PFSK-1 (cell line): ENCODE measurements at regions not wholly inside any gene's neighbourhood (a gene's known extent, or its start where the extent isn't known, plus 50 kb on each side); places are given as distances from the start of the nearest gene placed in this dataset.

Experiments used
- FOXP2 ChIP-seq: optimal IDR thresholded peaks from 2 replicates; pipeline ENCODE3; 2011; ENCODE audit warnings: borderline replicate concordance, control low read depth, inconsistent platforms; ENCODE audit not compliant: insufficient read depth; ENCODE audit errors: extremely low read length, extremely low read depth
- POLR2AphosphoS5 ChIP-seq: IDR thresholded peaks from 2 replicates; pipeline ENCODE4 v1.6.1; 2012; ENCODE audit warnings: low read depth, mild to moderate bottlenecking, control low read depth, low read length, moderate library complexity
- SIN3A ChIP-seq: IDR thresholded peaks from 2 replicates; pipeline ENCODE4 v1.6.1; 2012; ENCODE audit warnings: mild to moderate bottlenecking, low read length, moderate library complexity, borderline replicate concordance; ENCODE audit not compliant: insufficient read depth
- TAF1 ChIP-seq: IDR thresholded peaks from 2 replicates; pipeline ENCODE4 v1.6.1; 2012; ENCODE audit warnings: low read length, control low read depth, borderline replicate concordance; ENCODE audit not compliant: insufficient read depth
- TF ChIP-seq, protein P1 (sequence below), 2 experiments: IDR thresholded peaks; 2 replicates each; pipeline versions ENCODE4 v1.6.1 to v1.8.0; 2011 to 2012; ENCODE audit warnings: low read depth in 2 of 2, low read length in 2 of 2, control low read depth in 1 of 2, inconsistent platforms in 1 of 2, mild to moderate bottlenecking in 1 of 2, moderate library complexity in 1 of 2; ENCODE audit not compliant: insufficient read depth in 1 of 2

DNA sequence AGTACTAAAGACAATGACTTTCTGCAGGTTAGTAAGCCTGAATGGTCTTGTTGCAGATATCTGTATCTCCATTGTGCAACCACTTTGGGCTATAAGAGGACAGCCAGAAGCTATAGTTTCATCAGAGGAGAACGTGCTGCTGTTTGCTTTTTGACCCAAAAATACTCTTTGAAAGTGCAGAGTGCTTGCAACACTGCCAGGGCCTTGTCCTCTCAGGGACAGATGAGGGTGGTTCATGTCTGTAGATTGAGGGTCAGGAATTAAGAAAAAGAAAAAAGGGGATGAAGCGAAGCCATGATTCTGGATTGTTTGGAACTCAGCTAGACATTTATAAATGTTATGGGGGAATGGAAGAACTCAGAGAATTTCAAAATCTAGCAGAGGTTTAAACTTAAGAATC is 212.5 kb downstream of the SEC23IP start:
- TF ChIP-seq TAF1 = no peak
- TF ChIP-seq FOXP2 = no peak
- no peak for TF ChIP-seq SIN3A
- TF ChIP-seq, protein P1, sequence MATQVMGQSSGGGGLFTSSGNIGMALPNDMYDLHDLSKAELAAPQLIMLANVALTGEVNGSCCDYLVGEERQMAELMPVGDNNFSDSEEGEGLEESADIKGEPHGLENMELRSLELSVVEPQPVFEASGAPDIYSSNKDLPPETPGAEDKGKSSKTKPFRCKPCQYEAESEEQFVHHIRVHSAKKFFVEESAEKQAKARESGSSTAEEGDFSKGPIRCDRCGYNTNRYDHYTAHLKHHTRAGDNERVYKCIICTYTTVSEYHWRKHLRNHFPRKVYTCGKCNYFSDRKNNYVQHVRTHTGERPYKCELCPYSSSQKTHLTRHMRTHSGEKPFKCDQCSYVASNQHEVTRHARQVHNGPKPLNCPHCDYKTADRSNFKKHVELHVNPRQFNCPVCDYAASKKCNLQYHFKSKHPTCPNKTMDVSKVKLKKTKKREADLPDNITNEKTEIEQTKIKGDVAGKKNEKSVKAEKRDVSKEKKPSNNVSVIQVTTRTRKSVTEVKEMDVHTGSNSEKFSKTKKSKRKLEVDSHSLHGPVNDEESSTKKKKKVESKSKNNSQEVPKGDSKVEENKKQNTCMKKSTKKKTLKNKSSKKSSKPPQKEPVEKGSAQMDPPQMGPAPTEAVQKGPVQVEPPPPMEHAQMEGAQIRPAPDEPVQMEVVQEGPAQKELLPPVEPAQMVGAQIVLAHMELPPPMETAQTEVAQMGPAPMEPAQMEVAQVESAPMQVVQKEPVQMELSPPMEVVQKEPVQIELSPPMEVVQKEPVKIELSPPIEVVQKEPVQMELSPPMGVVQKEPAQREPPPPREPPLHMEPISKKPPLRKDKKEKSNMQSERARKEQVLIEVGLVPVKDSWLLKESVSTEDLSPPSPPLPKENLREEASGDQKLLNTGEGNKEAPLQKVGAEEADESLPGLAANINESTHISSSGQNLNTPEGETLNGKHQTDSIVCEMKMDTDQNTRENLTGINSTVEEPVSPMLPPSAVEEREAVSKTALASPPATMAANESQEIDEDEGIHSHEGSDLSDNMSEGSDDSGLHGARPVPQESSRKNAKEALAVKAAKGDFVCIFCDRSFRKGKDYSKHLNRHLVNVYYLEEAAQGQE (IDR thresholded peaks at IDR 0.05; ENCODE audit: insufficient read depth in 1 of 2, low read depth in 2 of 2, low read length in 2 of 2) = no peak
- TF ChIP-seq POLR2AphosphoS5 = no peak

DNA sequence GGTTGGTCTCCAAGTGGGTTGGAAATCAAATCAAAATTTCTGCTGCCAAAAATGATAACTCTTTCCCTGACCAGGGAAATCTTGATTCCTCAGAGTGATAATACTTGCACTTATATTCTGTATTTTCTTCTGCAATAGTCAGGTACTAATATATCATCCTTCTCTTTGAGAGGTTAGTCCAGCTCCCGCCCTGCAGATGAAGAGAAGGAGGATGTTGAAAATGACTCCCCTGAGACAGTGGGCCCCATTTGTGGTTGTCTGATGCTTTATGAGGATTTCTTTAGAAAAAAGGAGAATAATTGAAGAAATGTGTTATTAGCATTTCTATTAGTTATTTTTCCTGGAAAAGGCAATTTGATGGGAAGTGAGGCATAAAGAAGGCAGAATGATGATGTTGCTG is 213.0 kb downstream of the SEC23IP start:
- TF ChIP-seq POLR2AphosphoS5 (no peak), TAF1 (no peak)

DNA sequence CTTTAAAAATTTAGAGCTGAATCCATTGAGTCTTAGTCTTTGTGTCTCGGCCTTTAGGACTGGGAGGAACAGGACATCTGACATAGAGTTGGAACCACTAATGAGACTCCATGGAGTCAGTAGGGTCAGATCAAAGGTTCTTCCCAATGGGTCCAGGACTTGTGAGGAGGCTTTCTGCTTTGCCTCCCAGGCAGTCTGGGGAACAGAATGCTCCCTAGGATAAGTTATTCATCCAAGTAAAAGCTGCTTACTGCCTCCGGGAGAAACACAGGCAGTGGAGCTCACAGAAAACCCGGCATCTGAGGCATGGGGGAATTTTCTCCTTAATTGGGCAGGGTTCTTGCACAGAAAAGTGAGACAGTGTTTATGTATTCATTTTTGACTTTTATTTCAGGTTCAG is 216.4 kb downstream of the SEC23IP start:
- TF ChIP-seq FOXP2 (no peak), TAF1 (no peak), SIN3A (no peak), POLR2AphosphoS5 (no peak)
- TF ChIP-seq, protein P1 (IDR thresholded peaks at IDR 0.05; ENCODE audit: insufficient read depth in 1 of 2, low read depth in 2 of 2, low read length in 2 of 2) = no peak

DNA sequence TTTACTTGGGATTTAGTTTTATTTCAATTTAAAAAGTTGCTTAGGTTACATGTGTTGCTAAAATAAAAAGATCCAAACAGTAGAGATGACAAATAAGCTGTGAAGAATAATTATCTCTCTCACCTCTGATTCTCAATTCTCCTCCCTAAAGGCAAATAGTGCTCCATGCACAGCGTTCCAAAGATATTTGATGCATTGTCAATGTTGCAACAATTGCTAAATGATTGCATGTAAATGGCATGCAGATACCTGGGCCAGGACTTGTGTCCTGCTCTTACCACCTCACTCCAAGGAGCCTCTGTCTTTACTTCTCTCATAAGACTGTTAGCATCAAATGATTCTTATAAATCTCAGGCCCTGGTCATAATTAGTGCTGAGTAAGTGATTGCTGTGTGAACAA is 217.7 kb downstream of the SEC23IP start:
- TF ChIP-seq TAF1 (no peak), SIN3A (no peak), FOXP2 (no peak), POLR2AphosphoS5 (no peak)
- TF ChIP-seq, protein P1 (IDR thresholded peaks at IDR 0.05; ENCODE audit: insufficient read depth in 1 of 2, low read depth in 2 of 2, low read length in 2 of 2) = no peak

DNA sequence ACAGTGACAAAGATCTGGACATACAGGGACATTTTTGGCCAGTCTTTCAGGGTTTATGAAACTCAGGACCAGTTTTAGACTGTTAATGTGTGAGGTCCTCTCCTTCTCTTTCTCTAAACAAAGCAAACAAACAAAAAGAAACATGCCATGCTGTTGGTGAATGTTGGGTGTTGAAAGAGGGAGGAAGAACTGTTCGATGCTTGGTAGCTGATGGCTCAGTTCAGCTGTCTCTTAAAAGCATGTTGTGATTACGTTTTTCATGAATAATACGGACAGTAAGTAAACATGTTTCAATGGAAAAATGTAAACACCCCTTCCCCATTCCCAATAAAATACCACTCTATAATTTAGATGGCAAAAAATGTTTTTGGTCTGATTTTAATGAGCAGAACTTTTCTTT is 219.1 kb downstream of the SEC23IP start:
- TF ChIP-seq POLR2AphosphoS5 = no peak
- TF ChIP-seq, protein P1 (IDR thresholded peaks at IDR 0.05; ENCODE audit: insufficient read depth in 1 of 2, low read depth in 2 of 2, low read length in 2 of 2) = no peak
- no peak for TF ChIP-seq TAF1
- TF ChIP-seq FOXP2 = no peak
- TF ChIP-seq SIN3A = no peak
